GM19240 (cell line): ENCODE measurements at regions not wholly inside any gene's neighbourhood (a gene's known extent, or its start where the extent isn't known, plus 50 kb on each side); places are given as distances from the start of the nearest gene placed in this dataset.

Source experiments
- DNase-seq: peaks from one replicate; pipeline ENCODE4 v3.0.0; 2011; ENCODE audit warnings: low spot score; ENCODE audit not compliant: insufficient read length

GRCh38 chr5:74382123-74382855 lies 258.2 kb downstream of the ENC1 start:
- DNase-seq, result no peak

- DNase-seq, result no peak
Measured at GRCh38 chr5:74380193-74380592, 260.3 kb downstream of the ENC1 start.

- no peak for DNase-seq
Measured at GRCh38 chr5:74378464-74378863, 262.1 kb downstream of the ENC1 start.

GRCh38 chr5:74376187-74376586 lies 264.3 kb downstream of the ENC1 start:
- no peak for DNase-seq

- no peak for DNase-seq
Measured at GRCh38 chr5:74375271-74375670, 265.3 kb downstream of the ENC1 start.

DNA sequence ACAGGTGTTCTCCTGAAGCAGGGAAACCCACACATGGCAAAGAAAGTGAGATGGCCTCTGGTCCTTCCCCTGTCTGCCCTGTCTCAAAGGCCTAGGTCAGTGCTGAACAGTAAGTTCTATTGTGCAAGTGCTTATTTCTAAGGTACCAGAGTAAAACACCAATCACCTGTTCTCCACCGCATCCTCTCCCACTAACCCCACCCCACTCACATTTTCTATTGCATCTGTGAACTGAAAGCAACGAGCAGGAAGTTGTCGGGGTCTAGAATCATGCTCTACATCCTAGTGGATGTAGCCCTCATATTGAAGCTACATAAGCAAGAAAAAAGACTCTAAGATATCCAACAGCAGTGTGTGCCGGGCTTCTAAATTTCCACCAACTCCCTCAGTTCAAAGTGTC lies 265.9 kb downstream of the ENC1 start:
- no peak for DNase-seq

DNA sequence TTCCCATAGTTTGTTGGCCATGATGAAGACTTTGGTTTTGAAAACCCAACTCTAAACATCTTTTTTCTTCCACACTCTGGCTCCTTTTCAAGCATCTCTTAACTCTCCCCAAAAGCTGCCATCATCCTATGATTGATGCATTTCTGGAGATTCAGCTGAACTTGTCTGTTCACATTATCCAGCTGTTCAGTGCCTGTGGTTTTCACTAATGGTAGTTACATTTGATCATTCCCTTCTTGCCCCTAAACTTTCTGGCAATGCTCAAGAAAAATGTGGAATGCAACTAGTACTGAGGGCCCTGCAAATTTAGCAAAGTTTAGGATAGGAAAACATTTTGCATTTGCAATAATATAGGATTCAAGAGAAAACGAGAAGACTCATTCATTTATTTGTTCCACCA lies 267.5 kb downstream of the ENC1 start:
- no peak for DNase-seq

GRCh38 chr5:74372502-74373064 lies 267.9 kb downstream of the ENC1 start:
- DNase-seq, result no peak

DNA sequence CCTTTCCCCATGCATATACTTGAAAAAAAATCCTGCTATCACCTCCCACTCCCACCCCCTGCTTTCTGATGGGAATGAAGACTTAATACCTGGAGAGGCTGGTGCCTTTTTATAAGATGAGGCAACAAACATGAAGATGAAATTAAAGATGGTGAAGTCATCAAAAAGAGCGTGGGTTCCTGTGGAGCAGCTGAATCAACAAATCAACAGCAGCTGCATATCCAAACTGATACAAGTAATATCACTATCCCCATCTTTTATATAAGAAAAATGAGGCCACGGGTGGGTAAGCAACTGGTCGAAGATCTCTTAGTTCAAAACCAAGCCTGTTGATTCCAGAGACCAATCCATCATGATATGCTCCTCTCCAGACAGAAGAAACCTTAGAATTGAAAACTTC lies 268.5 kb downstream of the ENC1 start:
- DNase-seq, result no peak

DNA sequence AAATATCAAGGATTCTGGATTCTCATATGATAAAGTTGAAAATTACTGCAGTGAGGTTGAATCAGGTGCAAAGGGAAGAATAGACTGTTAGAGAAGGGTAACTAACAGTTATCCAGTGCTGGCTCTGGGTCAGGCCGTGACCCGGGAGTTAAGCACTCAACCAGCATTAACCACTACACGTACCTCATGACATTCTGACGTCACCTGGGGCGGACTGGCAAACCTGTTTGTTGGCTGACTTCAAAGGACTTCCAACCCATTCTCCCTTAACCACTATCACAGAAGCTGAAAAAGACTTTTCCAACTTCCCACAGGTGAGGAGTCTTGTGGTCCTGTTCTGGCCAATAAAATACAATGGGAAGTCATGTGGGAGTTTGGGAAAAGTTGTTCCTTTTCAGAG lies 268.9 kb downstream of the ENC1 start:
- no peak for DNase-seq

DNA sequence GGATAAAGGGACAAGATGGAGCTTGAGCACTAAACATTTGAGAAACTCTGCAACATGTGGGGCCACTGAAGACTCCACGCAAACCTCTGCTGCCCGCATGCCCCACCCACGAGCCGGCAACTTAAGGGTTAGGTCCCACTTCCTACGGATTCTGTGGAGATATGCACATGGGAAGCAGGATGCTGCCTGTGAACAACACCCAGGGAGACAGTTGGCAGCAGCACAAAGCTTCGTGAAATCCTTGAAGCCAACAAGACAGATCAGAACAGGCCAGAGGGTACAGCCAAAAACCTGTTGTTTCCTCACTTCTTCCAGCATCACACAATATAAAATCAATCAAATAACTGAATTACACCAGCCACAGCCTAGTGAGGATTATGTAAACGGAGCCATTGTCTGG lies 270.4 kb downstream of the ENC1 start:
- no peak for DNase-seq

DNA sequence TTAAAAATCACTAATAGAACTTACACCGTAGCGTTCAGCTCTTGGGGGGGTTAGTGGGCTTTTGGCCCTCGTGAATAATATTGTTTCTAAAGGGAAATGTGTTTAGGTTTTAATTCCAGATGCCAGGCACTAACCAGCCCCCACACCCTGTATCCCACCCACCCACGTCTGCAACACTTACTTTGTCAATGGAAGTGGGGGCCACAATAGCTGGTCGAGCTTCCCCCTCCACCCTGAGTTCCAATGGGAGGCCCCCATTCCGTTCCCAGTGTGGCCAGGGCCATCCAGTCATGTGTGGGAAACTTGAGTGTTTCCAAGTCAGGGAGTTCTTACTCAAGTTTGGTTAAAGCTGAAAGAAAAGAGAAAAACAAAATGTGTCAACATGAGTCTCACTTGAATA lies 271.4 kb downstream of the ENC1 start:
- DNase-seq, result no peak

DNA sequence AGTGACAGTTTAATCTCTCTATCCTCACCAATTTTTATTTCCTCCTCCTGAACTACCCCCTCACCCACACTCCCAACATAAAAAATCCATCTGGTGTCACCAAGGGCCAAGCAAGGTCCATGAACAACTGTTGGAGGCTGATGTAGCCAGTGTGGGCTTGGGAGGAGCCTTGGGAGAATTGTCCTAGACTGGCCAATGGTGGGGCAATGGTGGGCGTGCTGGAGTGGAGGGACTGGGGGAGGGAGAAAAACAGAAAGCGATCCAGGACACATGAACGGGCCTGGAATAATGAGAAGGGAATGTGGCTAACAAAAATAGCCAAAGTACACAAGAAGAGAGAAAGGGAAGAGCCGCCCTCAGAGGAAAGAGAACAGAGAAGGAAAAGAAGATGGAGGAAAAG lies 272.6 kb downstream of the ENC1 start:
- no peak for DNase-seq

- DNase-seq, result no peak
Measured at GRCh38 chr5:74367241-74367733, 273.2 kb downstream of the ENC1 start.

- DNase-seq, result no peak
Measured at GRCh38 chr5:74365723-74366122, 274.8 kb downstream of the ENC1 start.

DNA sequence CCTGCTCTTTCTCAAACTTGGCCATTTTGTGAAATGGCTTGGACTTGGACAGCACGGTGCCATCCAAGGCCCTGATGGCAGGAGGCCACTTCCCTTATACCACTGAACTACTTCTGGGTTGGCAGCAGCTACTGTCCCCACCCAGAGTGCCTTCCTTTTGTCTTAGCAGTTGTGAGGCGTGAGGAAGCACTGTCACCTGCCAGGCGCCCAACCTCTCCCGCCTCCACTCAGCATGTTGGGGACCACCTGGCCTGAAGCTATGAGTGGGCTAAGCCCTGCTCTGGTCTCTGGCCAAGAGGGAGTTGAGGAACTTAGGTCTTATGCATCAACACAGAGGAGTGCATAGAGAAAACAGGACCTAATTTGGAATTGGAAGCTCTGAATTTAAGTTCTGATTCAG lies 276.0 kb downstream of the ENC1 start:
- no peak for DNase-seq

- no peak for DNase-seq
Measured at GRCh38 chr5:74363603-74364205, 276.8 kb downstream of the ENC1 start.

GRCh38 chr5:74361406-74362358 lies 278.8 kb downstream of the ENC1 start:
- no peak for DNase-seq

DNA sequence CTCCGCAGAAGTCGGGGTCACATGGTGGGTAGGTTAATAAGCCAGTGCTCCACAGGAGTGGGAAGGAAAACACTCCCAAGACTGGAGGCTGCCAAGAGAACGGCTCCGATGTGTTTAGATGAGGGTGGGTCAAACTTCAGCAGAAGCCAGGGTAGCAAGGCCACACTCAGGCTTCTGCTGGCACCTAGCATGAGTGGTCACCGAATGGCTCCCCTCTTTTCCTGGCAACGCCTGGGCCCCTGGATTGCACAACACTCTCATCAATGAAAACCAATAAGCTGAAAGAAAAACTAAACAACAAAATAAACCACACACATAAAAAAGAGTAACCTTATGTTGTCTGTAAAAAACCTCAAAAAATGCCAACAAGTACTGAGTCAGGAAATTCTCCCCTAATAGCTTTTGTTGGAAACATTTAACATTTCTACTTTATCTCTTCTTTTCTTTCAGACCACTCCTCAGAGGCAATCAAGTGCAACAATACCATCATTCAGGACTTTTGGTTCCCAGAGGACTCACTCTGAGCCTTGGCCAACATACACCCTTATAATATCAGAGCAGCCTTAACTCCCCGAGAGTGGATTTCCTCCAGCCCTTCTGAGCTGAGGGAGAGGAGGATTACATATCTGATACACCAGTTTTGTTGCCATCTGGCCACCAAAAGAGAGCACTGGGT lies 279.9 kb downstream of the ENC1 start:
- DNase-seq, result no peak

DNA sequence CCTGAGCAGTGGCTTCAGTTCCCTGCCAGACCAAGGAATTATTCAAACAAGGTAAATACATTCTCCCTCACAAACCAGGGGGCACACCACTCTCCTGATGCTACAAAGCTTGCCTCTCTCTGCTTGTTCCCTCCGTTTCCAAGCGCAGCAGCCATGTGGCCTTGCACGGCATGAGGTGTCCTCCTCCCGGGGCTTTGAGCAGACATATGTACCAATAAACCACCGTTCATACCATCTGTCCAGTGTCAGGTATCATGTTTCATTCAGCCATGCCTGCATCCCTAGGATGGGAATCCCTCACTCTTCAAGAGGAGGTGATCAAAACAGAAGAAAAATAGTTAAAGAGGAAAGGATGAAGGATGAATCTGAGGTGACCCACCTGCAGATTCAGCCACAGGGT lies 282.7 kb downstream of the ENC1 start:
- no peak for DNase-seq

DNA sequence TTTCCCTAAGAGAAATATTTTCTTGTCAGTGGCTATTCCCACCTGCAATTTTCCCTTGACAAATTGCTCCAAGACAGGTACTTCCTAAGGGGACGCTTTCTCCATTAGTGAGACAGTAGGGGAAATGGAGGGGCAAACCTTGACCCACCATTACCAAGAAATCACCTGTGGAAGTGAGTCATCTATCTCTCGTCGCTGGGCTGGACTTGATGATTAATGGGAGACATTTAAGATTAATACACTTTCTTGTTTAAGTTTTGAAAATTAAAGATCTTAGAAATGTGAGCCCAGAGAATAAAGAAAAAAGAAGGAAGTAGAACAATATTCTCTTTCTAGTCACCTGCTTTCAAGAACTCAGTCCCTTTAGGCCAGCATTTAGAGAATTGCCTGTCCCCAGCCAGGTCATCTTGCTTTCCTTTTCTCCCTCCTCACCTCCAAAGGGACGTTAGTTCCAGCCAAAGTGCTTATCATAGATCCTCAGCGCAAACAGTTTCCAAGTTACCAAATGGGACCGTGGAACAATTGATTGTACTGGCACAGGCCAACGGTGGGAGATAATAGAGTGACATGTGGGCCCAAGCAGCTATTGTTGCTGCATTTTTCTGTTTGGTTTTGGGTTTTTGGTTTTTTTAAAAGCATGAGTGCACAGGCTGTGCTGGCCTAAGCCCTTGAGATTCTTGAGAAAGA lies 284.4 kb downstream of the ENC1 start:
- no peak for DNase-seq
